ENCODE measurements at regions not wholly inside any gene's neighbourhood (a gene's known extent, or its start where the extent isn't known, plus 50 kb on each side); places are given as distances from the start of the nearest gene placed in this dataset.

DNA sequence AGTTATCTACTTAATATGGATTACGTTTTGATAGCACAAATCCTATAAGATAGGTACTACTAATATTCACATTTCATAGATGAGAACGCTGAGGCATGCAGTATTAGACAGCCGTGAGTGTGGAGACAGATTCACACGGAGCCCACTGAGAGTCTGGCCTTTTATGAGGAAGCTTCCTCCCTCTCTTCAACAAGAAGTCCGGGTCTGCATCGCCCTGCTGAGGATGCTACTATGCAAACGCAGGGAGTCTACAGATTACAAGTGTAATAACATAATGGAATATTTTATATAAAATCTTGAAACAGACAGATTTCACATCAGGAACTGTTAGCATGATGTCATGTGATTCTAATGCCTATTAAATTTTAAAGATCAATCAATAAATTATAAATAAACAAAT is 255.9 kb upstream of the GLI3 start:
- no peak for DNase-seq (ENCODE audit: low spot score)

DNA sequence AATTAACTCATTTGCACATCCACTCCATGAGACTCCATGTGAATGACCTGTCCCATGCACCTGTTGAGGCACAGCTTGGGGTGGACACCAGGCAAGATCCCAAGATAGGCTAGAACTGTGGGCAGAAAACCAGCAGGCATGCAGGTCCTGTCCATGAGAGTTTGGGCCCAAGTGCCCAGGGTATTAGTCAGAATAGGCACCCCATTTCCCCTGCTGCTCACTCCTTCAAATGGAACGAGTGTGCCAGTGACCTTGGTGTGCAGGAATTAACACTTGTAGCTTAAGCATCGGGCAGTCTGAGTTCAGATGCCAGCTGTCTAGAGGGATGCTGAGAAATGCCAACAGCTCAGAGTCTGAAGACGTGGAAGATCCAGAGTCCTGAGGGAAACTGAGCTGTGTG is 254.1 kb upstream of the GLI3 start:
- DNase-seq (ENCODE audit: low spot score): no peak

DNA sequence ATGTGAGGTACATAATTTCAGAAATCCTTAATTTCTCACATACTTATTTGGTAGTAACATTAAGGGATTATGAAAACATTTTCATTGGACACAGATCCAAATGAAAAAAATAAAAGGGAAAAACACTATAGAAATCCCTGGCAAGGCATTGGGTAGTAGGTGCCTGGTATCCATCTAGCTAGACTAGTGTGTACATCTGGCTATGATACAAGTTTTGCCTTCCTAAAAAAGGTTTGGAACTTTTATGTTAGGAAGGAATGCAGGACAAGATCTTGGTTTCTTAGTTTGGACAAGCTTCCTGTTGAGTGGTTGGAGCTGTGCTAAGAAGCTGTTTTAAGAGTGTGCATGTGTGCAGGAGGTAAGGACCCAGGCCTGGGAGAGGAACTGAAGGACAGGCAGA is 252.3 kb upstream of the GLI3 start:
- no peak for DNase-seq (ENCODE audit: low spot score)

DNA sequence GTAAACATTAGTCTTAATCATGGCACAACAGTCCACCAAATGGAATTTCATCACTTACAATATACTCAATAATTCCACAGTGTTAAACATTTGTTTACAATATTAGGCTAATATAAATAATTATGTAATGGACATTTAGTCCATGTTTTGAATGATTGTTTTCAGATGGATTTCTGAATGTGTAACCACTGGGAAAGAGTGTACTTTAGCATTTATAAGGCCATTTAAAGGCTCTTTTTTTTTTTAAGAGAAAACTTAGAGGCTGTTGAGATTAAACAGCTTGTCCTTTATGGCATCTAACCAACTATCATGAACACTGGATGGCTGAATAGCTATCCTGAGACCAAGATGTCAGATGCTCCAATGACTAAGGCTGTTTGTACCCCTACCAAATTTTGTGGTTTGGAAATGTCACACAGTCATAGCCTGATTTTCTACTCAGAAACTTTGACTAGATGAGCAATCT is 248.3 kb upstream of the GLI3 start:
- DNase-seq (ENCODE audit: low spot score): no peak

DNA sequence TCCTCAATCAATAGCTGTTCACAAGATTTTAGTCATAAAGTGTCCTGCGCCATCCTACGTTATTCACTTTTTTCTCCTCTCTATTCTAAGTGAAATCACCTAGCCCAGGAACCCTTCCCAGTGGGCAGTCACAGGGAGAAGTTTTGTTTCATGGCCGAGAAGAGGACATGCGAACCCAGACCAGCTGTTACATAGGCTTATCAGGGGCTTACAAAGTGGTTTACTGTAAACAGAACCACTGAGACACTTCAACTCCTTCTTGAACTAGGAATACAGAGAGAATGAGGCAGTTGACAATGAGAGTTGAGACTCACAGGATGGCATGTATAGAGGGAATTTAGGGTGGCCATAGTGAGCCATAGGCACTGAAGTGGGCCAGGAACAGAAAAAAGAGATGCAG is 246.9 kb upstream of the GLI3 start:
- DNase-seq (ENCODE audit: low spot score): no peak

DNA sequence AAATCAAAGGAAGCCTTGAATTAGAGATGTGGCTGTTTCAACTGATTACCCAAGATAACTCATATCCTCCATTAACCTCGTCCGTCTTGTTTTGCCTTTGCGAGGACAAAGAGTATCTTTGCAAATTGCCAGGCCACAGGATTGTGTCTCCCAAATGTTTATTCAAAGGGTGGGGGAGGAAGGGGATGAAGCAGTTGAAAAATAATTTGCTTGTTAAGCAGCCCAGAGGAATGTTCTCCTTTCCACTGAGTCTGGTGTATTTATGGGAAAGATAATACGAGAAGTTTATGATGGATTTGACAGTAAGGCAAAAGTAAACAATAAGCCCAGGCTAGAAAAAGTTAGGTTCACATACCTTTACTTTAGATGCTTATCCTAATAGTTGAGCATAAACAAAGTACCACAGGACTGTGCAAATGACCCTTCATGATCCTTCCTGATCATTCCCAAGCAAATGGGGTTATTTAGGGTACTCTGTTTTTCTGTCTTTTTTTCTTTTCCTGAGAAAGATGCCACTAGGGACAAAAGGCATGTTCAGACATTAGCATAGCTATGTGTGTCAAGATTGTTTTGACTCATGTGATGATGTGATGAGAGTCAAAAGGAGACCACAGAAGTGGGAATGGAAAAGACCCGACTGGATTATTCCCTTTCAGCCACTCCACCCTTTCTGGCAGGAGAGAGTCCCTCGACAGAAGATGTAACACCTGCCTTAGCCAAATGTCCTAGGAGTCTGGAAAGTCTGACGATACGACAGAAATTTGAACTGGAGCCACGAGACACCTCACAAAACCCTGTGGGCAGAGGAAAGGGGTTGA is 243.0 kb upstream of the GLI3 start:
- no peak for DNase-seq (ENCODE audit: low spot score)

DNA sequence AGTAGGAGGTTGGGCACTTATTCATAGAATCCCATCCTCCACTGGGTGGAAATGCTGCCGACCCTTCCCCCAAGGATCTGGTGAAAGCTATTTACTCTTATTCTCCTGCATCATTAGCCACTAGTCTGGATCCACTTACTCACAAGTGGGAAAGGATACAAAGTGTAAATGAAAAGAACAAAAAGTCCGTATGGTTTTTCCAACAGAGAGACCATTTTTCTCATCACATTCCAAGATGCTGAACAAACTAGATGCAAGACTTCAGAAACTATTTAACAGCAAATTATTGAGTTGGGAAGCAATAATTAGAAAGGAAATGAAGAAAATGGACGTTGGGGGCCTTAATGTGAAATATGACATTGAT is 242.4 kb upstream of the GLI3 start:
- DNase-seq (ENCODE audit: low spot score): no peak

DNA sequence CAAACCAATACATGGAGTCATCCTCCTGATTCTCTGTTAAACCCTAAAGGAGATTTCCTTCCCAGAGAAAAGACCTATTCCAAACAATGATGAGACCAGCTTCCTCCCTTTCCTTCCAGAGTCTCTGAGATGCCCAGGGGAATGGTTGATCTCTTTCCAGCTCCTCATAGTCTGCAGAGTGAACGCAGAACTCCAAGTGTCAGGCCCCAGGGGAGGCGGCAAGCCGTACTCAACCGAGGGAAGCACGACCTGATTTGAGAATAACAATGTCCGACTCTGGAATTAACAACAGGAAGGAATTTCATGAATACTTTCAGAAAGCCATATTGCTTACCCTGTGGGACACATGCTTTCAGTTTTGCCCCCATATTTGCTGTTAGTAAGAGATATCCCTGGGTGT is 241.7 kb upstream of the GLI3 start:
- DNase-seq (ENCODE audit: low spot score): no peak

DNA sequence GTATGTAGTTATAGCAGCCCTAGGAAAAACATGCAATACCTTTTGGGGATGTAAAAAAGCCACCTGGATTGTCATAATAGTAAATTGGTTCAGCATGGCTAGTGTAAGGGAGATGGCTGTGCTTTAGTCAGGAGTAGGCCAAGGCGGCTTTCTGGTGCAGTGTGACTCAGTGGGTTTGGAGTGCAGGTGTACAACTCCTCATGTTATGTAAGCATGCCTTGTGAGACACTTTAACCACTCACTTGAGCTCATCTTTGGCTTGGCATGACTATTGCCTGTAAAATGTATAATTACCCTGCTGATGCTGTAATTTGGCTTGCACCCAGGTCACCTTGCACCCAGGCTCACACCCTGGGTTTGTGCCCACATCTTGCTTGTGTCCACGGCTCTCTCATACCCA is 239.2 kb upstream of the GLI3 start:
- DNase-seq (ENCODE audit: low spot score): no peak

DNA sequence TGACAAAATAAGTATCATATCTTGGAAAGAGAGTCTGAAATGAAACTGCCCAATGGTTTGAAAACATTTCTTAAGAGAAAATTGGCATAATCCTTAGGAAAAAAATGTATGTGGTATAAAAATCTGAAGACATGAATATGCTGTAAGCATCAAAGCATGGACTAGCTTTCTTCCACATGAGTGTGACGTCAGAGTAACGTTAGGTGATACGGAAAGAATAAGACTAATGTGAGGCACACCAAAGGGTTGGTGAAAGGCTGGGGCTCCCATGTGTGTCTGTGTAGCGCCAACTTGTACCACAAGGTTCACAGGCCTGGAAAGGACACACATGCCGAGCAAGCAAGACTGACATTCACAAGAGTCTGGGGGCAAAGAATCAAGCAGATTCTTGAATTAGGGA is 238.1 kb upstream of the GLI3 start:
- no peak for DNase-seq (ENCODE audit: low spot score)

DNA sequence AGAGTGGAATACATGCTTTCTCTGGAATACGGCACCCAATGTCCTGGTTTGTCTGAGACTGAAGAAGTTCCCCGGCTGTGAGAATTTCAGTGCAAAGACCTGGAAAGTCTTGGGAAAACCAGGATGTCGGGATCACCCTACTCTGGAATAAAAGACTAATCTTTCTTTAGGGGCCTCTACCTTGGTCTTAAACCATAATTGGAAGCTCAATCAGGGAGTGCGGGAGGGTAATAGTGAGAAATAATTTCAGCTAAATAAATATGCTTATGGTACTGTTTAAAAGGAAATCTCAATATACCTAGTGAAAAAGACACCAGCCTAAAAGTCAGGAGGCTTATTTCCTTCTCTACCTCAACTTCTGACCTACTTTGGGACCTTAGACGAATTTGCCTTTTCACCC is 236.1 kb upstream of the GLI3 start:
- no peak for DNase-seq (ENCODE audit: low spot score)

DNA sequence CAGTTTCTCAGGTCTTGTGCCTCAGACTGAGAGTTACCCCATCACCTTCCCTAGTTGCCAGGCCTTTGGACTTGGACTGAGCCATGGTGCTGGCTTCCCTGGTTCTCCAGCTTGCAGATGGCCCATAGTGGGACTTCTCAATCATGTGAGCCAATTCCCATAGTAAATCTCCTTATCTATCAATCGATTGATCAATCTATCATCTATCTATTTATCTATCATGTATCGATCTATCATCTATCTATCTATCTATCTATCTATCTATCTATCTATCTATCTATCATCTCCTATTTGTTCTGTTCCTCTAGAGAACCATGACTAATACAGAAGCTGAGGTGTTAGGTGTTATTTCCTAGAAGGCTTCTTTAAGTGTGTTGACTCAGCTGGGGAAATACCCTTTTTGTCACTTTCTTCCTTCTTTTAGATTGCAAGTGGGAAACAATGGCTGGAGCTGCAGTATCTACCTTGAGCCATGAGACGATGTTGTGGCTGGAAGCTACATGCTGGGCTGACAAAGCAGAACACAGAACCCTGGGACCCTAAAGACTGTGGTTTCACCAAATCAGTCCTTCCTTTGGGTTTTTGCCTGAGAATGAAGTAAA is 234.7 kb upstream of the GLI3 start:
- no peak for DNase-seq (ENCODE audit: low spot score)

DNA sequence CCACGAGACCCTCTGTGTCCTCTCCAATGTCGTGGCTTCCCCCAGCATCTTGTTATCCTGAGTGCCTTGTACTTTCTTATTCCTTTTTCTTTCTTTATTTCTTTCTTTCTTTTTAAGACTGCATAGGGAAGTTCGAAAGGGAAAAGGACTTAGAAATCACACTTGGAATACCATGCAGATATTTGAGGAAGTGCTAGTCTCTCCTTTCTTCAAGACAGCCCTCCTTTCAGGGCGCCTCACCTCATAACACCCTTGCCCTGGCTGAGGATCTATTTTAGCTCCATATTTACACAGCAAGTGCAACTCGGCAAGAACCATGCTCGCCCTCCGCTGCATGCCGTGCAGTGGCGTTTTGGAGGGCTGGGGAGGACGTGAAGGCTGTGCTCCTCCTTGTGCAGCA is 232.3 kb upstream of the GLI3 start:
- DNase-seq (ENCODE audit: low spot score): no peak

DNA sequence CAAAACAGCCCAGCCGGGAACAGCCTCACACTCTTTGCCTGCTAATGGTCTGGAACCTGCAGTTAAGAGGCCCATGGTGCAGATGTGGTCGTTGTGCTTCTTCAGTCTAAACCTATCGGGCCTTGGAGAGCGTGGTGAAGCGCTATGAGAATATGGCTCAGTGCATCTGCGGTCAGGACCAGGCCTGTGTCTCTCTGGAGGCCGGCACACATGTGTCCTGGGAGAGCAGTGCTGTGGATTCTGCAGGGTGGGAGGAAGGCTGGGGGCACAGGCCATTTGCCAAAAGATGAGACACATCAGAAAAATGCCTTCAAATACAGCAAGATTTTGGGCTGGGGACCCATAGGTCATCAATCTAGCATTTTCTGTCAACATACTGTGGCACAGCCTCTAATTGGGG is 231.5 kb upstream of the GLI3 start:
- no peak for DNase-seq (ENCODE audit: low spot score)

DNA sequence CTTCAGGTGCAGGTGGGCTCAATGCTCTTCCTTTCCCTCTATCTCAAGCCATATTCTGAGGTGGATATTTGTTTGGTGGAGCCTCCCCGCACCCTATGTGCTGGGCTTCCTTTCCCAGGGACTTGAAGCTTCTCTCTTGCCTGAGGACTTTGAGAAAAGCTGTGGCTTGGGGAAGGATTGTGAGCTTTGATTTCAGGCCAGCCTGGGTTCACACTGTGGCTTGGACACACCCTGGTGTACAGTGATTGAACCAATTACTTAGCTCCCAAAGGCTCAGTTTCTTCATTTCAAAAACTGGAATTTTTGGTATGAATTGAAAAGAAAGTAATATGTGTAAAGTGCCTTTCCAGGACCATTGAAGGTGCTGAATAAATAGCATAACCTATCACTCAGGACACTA is 224.5 kb upstream of the GLI3 start:
- DNase-seq (ENCODE audit: low spot score): no peak

DNA sequence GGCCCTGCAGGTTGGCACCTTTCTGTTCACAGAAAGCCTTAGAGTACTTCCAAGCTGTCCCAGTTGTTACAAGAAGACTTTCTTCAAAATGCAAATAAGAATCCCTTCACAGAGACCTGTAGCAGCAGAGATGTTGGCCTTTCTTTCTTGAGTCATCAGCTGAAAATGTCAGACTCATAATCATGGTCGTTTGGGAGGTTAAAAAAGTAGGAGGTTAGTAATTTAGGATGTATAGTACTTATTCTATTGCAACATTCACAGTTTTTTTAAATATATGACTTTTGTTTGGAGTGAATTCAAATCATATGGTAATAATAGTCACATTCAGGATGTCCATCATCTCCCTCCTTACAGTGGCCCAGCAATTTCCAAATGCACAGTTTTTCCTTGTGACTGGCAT is 223.9 kb upstream of the GLI3 start:
- no peak for DNase-seq (ENCODE audit: low spot score)

DNA sequence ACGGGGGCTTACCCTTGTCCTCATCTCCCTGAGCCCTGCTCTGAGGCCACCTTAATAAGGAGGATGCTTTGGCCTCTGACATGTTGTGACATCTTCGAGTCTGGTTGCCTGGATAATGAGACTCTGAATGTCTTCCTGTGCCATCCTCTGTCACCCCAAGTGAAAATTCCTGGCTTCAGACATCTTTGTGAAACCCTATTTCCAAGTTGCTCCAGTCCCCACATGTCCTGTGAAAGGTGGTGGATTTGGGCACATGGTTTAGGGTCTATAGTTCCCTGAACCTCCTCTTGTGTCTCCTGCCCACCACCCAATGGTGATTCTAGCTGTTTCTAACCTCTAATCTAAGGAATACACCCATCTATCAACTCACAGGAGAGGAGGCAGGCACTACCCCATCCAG is 223.1 kb upstream of the GLI3 start:
- no peak for DNase-seq (ENCODE audit: low spot score)

DNA sequence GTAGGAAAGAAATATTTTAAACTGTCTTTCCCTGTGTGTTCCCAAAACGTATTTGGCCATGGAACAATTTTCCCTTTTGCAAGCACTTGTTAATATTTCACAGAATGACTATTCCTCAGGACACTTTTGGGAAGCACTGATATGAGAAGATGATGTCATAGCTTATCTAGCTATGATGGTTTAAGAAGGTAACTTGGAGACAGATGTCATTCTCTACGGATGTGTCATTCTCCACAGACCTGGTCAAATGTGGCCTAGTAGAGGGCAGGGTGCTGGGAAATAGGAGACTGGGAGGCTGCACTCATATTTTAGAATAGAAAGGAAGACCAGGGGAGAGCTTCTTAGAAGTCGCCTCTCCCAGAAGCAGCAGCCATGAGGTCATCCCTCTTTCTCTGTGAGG is 220.7 kb upstream of the GLI3 start:
- no peak for DNase-seq (ENCODE audit: low spot score)

DNA sequence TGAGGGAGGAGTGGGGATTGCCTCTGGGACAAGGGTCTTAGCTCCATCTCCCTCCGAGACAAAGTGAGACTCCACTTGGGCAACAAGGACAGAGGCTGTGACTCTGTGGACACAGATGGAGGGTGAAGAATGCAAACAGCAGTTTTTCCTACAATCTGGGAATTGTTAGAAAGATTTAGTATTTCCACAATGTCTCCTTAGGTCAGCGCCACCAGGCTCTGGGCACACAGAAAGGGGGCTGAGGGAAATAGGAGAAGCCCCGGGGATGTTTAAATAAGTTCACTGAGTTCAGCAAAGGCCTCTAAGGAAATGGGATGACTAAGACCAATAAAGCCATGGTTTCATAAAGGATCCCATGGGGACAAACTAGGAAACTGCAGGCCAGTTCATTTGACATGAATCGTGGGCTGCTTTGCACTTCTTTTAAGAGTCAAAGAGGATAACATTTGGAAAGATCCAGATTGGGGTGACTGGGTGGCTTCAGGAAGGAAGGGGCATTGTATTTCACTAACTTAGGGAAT is 219.8 kb upstream of the GLI3 start:
- no peak for DNase-seq (ENCODE audit: low spot score)

DNA sequence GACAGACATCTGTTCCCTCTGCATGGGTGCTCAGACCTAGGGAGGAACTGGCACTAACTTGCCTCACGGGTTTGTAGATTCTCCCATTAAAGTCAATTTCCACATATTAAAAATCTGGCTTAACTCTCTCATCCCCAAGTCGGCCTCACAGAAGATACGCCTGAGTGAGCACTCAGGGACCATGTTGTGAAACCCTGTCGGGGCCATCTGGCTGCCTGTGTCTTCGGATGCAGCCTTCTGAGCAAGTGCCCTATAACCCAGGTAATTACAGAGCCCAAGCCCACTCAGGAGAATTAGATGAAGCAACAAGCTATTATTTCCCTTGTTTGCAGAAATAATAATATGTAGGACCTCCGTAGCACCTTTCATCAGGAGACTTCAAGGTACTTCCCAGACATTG is 219.3 kb upstream of the GLI3 start:
- DNase-seq (ENCODE audit: low spot score): no peak

DNA sequence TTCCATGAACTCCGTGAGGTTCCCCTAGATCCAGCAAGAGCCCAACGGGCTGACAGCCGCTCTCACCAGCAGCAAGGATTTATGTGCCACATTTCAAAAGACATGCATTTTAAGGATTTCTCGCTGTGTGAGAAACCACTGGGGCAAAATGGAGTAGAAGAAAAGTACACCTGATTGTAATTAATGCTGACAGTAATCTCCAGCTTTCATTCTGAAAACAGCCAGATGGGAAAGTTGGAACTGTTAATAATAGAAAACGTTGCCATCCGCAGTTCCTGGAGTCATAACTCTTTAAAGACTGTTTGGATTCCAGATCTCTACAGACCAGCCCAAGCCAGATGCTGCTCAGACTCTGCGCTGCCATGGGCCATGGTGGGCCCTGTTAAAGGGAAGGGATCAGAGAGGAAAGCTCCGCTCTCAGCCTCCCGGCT is 216.9 kb upstream of the GLI3 start:
- no peak for DNase-seq (ENCODE audit: low spot score)

DNA sequence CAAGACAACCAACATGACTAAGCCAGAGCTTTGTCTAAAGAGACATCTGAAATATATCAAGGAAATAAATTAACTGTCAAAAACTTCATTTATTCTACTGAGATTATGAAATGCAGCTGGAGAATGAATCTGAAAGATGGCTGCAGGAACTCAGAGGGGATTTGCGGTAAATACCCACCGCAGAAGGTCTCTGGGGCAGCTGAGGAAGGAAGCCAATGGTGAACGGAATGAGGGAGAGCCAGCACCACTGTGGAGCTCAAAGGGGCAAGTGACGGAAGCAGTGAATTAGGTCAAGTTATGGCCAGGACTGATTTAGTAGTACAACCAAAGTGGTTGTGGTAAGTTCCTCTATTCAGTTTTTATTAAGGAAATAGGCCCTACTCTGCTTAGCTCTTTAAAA is 215.3 kb upstream of the GLI3 start:
- DNase-seq (ENCODE audit: low spot score): no peak

DNA sequence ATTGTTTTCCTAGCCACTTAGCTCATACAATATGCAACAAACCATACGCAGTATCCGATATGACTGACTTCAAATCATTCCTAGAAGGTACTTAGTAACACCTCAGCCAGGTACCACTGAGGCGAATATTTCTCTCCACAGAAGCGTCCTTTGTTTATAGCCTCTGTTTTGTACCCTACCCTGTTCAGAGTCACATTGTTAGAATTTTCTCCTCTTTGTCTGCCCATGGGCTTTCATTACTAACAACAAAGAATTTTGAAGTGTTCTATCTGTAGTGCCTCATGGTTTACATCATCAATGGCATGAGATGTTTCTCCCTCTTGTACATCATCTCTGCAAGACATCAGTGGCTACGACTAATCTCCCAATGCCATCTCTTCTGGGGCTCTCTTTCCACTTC is 212.4 kb upstream of the GLI3 start:
- DNase-seq (ENCODE audit: low spot score): no peak

DNA sequence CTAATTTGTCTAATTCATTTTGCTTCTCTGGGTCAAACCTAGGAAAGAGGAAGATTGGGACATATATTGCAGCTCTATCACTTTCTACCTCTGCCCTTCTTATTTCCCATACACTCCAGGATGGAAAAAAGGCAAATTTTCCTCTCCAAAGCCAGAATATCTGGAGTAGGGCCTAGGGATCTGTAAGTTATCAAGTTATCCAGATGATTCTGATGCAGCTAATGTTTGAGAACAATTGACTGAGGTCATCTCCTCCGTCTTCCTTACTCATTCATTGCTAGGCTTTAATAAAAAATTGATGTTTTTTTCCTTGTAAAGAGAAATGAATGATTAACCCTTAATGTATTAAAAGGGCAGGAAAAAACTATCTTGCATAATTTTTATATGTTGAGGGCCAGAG is 211.9 kb upstream of the GLI3 start:
- DNase-seq (ENCODE audit: low spot score): no peak

Data from mucosa of gallbladder (tissue), 1 donor.